ENCODE measurements at regions not wholly inside any gene's neighbourhood (a gene's known extent, or its start where the extent isn't known, plus 50 kb on each side); places are given as distances from the start of the nearest gene placed in this dataset.

- TF ChIP-seq CTCF (IDR thresholded peaks at IDR 0.05) = no peak
- Histone ChIP-seq H3K27ac (no peak overlapping the region), H3K9ac (ENCODE audit: low read depth in 2 of 2, low read length in 2 of 2) (no peak overlapping the region)
These were observed 191.1 kb upstream of the PRICKLE1 start for GRCh38 chr12:42780671-42781070.

DNA sequence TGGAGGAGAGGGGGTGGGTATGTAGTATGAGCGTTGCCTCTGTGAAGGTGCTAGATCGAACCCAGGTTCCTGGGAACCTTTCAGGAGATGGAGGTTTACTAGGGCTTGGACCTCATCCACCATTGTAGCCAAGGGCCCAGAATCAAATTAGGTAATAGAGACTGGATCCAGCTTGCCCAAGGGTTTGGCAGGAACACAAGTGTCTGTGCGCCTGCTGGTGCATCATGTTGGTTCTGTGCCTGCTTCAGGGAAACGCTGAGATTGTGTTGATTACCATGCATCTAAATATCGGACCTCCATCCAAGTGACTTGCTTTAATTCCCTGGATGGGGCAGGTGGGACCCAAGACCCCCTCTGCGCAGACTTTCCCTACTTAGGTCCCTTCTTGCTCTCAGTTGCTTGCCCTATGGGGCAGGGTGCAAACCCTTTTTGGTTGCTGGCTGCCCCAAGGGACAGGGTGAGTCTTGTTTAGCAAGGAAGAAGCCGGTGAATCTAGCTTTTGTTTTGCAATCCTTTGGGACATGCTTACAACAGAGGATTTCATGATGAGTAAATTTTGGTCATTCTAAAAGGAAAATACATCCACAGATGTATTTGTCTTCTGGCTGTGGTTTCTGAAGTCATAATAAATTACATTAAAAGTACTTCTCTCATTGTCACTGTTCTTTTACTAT is 189.8 kb upstream of the PRICKLE1 start:
- Histone ChIP-seq H3K27ac (no peak overlapping the region), H3K4me1 (no peaks in the 10 kb centered on the region), H3K9me3 (no peaks in the 10 kb centered on the region), H3K36me3 (no peaks in the 10 kb centered on the region), H3K27me3 (no peaks in the 10 kb centered on the region), H3K9ac (ENCODE audit: low read depth in 2 of 2, low read length in 2 of 2) (no peak overlapping the region), H3K4me3 (no peak overlapping the region)
- no peak for TF ChIP-seq CTCF (IDR thresholded peaks at IDR 0.05)
- intact Hi-C loops (cut with DNase I) = no loop called here
- no peak for DNase-seq

More at GRCh38 chr12:42780671-42781070, 191.1 kb upstream of the PRICKLE1 start:
- no peak for DNase-seq
- H3K4me3 ChIP-seq = no peak overlapping the region
- H3K4me1 ChIP-seq = no peaks in the 10 kb centered on the region
- H3K9me3 ChIP-seq = no peaks in the 10 kb centered on the region
- intact Hi-C loops (cut with DNase I) = no loop called here
- no peaks in the 10 kb centered on the region for H3K27me3 ChIP-seq
- no peaks in the 10 kb centered on the region for H3K36me3 ChIP-seq

- Histone ChIP-seq H3K9ac (ENCODE audit: low read depth in 2 of 2, low read length in 2 of 2) (no peak overlapping the region), H3K27ac (no peak overlapping the region), H3K9me3 (no peaks in the 10 kb centered on the region), H3K4me3 (no peak overlapping the region), H3K36me3 (no peaks in the 10 kb centered on the region), H3K27me3 (no peaks in the 10 kb centered on the region), H3K4me1 (no peaks in the 10 kb centered on the region)
- TF ChIP-seq CTCF (IDR thresholded peaks at IDR 0.05) = no peak
- intact Hi-C loops (cut with DNase I) = no loop called here
- DNase-seq = no peak
These were observed 186.8 kb upstream of the PRICKLE1 start for GRCh38 chr12:42776396-42776795.

DNA sequence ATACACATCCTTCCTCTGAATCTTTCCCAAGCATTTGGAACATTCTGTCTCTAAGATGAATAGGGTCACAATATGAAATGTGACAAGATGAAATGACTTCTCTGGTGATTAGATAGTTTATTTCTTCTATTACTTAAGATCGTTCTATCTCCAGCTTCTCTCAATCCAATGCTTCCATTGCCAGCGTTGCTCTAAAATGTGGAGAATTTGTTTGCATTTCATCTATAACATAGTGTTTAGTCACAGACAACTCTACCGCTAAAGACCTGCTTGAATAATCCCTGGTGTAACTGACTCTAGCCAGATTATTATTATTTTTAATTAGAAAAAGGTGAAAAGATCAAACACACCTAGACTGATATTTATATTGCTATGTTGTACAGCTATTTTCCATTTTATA is 184.7 kb upstream of the PRICKLE1 start:
- Histone ChIP-seq H3K9me3 (no peaks in the 10 kb centered on the region), H3K4me1 (no peaks in the 10 kb centered on the region), H3K27me3 (no peaks in the 10 kb centered on the region), H3K4me3 (no peak overlapping the region), H3K36me3 (no peaks in the 10 kb centered on the region), H3K9ac (ENCODE audit: low read depth in 2 of 2, low read length in 2 of 2) (no peak overlapping the region), H3K27ac (no peak overlapping the region)
- intact Hi-C loops (cut with DNase I) = no loop called here
- no peak for TF ChIP-seq CTCF (IDR thresholded peaks at IDR 0.05)
- DNase-seq = no peak

DNA sequence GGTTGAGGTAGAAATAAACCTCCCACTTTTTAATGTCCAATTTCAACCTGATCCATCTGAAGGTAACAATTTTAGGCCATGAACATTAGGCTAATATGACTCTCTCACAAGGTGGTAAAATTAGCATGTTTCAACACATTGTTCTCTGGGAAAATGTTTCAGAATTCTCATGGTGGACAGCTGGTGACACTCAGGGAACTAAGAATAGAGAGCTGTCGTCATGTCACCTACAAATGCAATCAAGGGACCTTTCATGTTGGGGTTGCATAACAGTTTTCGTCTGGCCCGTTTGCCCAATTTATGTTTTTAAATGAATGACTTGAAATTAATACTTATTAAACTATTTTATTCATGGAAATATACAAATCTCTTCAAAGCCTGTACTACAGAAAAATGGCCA is 180.7 kb upstream of the PRICKLE1 start:
- Histone ChIP-seq H3K4me1 (no peaks in the 10 kb centered on the region), H3K9ac (ENCODE audit: low read depth in 2 of 2, low read length in 2 of 2) (no peak overlapping the region), H3K4me3 (no peak overlapping the region), H3K36me3 (no peaks in the 10 kb centered on the region), H3K27me3 (no peaks in the 10 kb centered on the region), H3K27ac (no peak overlapping the region), H3K9me3 (no peaks in the 10 kb centered on the region)
- no peak for DNase-seq
- no peak for TF ChIP-seq CTCF (IDR thresholded peaks at IDR 0.05)
- intact Hi-C loops (cut with DNase I) = no loop called here
